Pancreas (tissue), 10 donors: ENCODE measurements at regions not wholly inside any gene's neighbourhood (a gene's known extent, or its start where the extent isn't known, plus 50 kb on each side); places are given as distances from the start of the nearest gene placed in this dataset.

Experiments used
- ATAC-seq, 4 donors: fragments of 200-7000 bp; cut with Tn5 transposase; one replicate each; pipeline versions ENCODE4 v1.8.0 to v1.9.1; 2020; ENCODE audit warnings: mild to moderate bottlenecking in 4 of 4, moderate library complexity in 4 of 4
- DNase-seq, 6 donors: peaks; one replicate each; pipeline ENCODE4 v3.0.0-alpha.2; 2020
- FAIRE-seq: peaks from 2 replicates; lab custom pipeline; 2012; peaks lifted over from hg19 to GRCh38; lab: Jason Lieb, UNC
- H3K27ac ChIP-seq, 4 donors: fragments of 200-600 bp; sonication (generic); 1 replicate in 3 of 4; 2 replicates in 1 of 4; pipeline versions ENCODE4 v1.5.0 to v1.8.0; 2020
- H3K27me3 ChIP-seq, 4 donors: fragments of 200-600 bp; one replicate each; pipeline ENCODE4 v1.8.0; 2021
- H3K36me3 ChIP-seq, 3 donors: fragments of 200-600 bp; sonication (generic) in 1 of 3; one replicate each; pipeline versions ENCODE4 v1.5.0 to v1.8.0; 2020 to 2021
- H3K4me1 ChIP-seq, 3 donors: fragments of 200-600 bp; one replicate each; pipeline ENCODE4 v1.8.0; 2021
- H3K4me3 ChIP-seq, 4 donors: fragments of 200-600 bp; sonication (generic) in 2 of 4; one replicate each; pipeline versions ENCODE4 v1.5.0 to v1.8.0; 2020 to 2021
- H3K9me3 ChIP-seq, 4 donors: fragments of 200-600 bp; one replicate each; pipeline ENCODE4 v1.8.0; 2021
- WGBS, 2 donors: extraction: QIAGEN DNeasy Blood & Tissue Kit; methylation state at CpG; one replicate each; pipeline ENCODE4 v1.1.7; 2013; 5-methylcytosine and 5-hydroxymethylcytosine counted together
- intact Hi-C, 3 donors: fragments of 100-400 bp; cut with DNase I; formaldehyde crosslinking; loops; one replicate each; pipeline versions ENCODE4 v1.11.1 to v1.14.2; 2022
- TF ChIP-seq, protein P1 (sequence below), 4 donors: fragments of 200-600 bp; sonication (generic) in 3 of 4; IDR thresholded peaks; one replicate each; pipeline versions ENCODE4 v1.5.0 to v1.8.0; 2021; ENCODE audit warnings: antibody characterized with exemption in 4 of 4
- donor health status: healthy with polysubstance abuse.
- donor health status: DM: no; HTN: no; CAD: no; lungs with moderate emphysema.
- donor health status: DM: no; HTN: no; CAD: no.
- donor health status: control.
- donor health status: control.
- donor health status: Bipolar disorder and iron deficiency.
- donor health status: DM: yes; HTN: yes; CAD: no.
- donor health status: DM: no; HTN: no; CAD: no.
- donor health status: DM: no; HTN: no; CAD: no.
- donor health status: DM: yes; HTN: yes; CAD: no.

DNA sequence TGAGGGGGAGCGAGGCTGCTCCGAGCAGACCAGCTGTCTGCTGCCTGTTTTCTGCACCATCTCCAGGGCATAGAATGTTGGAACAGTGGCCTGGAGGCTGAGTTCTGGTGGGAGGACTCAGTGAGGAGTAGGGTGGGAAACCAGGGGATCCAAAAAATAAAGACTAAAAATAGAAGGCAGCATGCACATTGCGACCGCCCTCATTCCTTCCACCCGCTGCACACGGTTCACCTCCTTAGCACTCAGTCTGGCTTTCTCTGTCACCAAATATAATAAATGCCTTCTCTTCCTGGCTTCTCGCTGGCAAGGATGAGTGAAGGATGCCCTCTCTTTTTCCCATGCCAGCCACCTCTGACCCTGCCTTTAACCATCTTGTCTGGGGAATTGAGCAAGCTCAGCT lies 146.2 kb downstream of the AACS start:
- ATAC-seq (no peak), FAIRE-seq (no peak), DNase-seq (no peak)
- Histone ChIP-seq H3K4me1 (no peaks in the 10 kb centered on the region), H3K27me3 (peaks cover 0 to 16% (median 0%) of the 10 kb centered on the region in 4 donors), H3K9me3 (no peaks in the 10 kb centered on the region), H3K36me3 (no peaks in the 10 kb centered on the region), H3K4me3 (no peak overlapping the region), H3K27ac (no peak overlapping the region)
- 82 to 85% methylated on average over 7 of the region's 7 CpGs for WGBS, 2 donors
- intact Hi-C loops = no loop called here
- TF ChIP-seq, protein P1, sequence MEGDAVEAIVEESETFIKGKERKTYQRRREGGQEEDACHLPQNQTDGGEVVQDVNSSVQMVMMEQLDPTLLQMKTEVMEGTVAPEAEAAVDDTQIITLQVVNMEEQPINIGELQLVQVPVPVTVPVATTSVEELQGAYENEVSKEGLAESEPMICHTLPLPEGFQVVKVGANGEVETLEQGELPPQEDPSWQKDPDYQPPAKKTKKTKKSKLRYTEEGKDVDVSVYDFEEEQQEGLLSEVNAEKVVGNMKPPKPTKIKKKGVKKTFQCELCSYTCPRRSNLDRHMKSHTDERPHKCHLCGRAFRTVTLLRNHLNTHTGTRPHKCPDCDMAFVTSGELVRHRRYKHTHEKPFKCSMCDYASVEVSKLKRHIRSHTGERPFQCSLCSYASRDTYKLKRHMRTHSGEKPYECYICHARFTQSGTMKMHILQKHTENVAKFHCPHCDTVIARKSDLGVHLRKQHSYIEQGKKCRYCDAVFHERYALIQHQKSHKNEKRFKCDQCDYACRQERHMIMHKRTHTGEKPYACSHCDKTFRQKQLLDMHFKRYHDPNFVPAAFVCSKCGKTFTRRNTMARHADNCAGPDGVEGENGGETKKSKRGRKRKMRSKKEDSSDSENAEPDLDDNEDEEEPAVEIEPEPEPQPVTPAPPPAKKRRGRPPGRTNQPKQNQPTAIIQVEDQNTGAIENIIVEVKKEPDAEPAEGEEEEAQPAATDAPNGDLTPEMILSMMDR (IDR thresholded peaks at IDR 0.05) = no peak

DNA sequence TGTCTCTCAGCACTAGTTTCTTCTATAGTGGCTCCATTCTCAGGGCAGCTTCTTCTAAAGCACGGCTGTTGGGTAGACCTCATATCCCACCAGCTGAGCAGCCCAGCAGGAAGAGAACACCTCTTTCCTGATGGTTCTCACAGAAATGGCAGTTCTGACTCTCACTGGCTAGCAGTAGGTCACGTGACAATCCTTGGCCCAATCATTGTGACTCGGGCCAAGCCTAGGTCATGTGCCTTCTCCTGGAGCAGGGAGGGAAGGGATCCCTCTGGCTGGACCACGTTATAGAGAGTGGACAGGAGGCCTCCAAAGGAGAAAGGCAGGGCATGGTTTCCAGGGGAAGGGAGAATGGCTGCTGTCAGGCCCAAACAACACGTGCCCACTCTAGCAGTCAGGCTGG lies 149.1 kb downstream of the AACS start:
- TF ChIP-seq, protein P1 (IDR thresholded peaks at IDR 0.05) = no peak
- 73 to 90% methylated on average over 5 of the region's 5 CpGs for WGBS, 2 donors
- Histone ChIP-seq H3K4me3 (no peak overlapping the region), H3K27ac (no peak overlapping the region), H3K27me3 (peaks cover 0 to 19% (median 0%) of the 10 kb centered on the region in 4 donors), H3K36me3 (no peaks in the 10 kb centered on the region), H3K4me1 (no peaks in the 10 kb centered on the region), H3K9me3 (no peaks in the 10 kb centered on the region)
- ATAC-seq = no peak
- no peak for DNase-seq
- intact Hi-C loops = no loop called here
- no peak for FAIRE-seq

DNA sequence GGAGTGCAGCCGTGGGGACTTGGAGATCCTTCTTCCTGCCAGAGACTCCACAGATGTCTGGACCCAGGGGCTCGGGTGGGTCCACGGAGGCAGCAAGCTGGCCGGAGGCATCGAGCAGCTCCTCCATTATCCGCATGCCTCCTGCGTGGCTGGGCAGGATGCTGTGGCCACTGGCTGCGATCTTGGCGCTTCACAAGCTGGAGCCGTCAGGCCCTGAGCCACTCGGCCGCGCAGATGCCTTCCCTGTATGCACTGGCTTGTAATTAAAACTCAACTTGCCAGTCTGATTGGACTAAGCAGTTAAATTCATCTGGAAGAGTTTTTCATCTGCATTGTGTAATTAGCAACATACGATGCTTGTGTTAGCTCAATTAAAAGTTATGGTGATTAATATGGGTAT lies 151.5 kb downstream of the AACS start:
- ATAC-seq (no peak), DNase-seq (no peak), FAIRE-seq (no peak)
- Histone ChIP-seq H3K27ac (no peak overlapping the region), H3K9me3 (no peaks in the 10 kb centered on the region), H3K36me3 (no peaks in the 10 kb centered on the region), H3K27me3 (peaks cover 0 to 15% (median 0%) of the 10 kb centered on the region in 4 donors), H3K4me3 (no peak overlapping the region), H3K4me1 (peaks cover 0 to 7% (median 7%) of the 10 kb centered on the region in 3 donors)
- intact Hi-C loops = no loop called here
- TF ChIP-seq, protein P1 (IDR thresholded peaks at IDR 0.05) = no peak
- 75 to 81% methylated on average over 14 of the region's 14 CpGs for WGBS, 2 donors

DNA sequence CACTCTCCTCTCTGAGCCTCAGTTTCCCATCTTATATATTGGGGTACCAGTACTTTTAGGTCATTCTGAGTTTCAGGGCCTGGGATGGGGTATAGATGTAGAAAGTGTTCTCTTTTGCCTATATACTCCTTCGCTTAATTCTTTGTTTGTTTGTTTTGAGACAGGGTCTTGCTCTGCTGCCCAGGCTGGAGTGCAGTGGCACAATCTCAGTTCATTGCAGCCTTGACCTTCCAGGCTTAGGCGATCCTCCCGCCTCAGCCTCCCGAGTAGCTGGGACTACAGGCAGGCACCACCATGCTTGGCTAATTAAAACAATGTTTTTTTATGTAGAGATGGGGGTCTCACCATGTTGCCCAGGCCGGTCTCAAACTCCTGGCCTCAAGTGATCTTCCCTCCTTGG lies 152.1 kb downstream of the AACS start:
- Histone ChIP-seq H3K9me3 (no peaks in the 10 kb centered on the region), H3K36me3 (no peaks in the 10 kb centered on the region), H3K27ac (no peak overlapping the region), H3K27me3 (peaks cover 0 to 15% (median 0%) of the 10 kb centered on the region in 4 donors), H3K4me1 (peaks cover 0 to 7% (median 7%) of the 10 kb centered on the region in 3 donors), H3K4me3 (no peak overlapping the region)
- WGBS, 2 donors = 67 to 72% methylated on average over 5 of the region's 5 CpGs
- DNase-seq (no peak), FAIRE-seq (no peak), ATAC-seq (no peak)
- intact Hi-C loops = no loop called here
- TF ChIP-seq, protein P1 (IDR thresholded peaks at IDR 0.05) = no peak

DNA sequence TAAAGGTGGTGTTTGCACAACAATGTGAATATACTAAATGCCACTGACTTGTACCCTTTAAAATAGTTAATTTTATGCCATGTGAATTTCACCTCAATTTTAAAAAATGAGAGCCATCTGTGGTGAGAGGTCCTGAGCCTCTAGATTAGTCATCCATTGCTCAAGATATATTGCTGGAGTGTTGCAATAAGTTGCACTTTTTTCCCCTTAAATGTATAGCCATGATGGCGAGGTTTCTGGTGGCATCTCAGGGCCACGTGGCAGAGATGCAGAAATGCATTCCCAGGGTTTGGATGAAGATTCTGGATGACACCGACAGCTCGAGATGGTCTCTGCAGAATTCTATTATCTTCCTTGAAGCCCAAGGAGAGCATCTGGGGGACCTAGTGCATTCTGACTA lies 153.7 kb downstream of the AACS start:
- Histone ChIP-seq H3K4me1 (peaks cover 0 to 7% (median 7%) of the 10 kb centered on the region in 3 donors), H3K36me3 (no peaks in the 10 kb centered on the region), H3K27ac (no peak overlapping the region), H3K27me3 (peaks cover 0 to 15% (median 0%) of the 10 kb centered on the region in 4 donors), H3K9me3 (no peaks in the 10 kb centered on the region), H3K4me3 (no peak overlapping the region)
- DNase-seq (no peak), ATAC-seq (no peak), FAIRE-seq (no peak)
- TF ChIP-seq, protein P1 (IDR thresholded peaks at IDR 0.05) = no peak
- intact Hi-C loops = no loop called here
- WGBS, 2 donors = 64 to 78% methylated on average over 4 of the region's 4 CpGs
